ENCODE measurements at regions not wholly inside any gene's neighbourhood (a gene's known extent, or its start where the extent isn't known, plus 50 kb on each side); places are given as distances from the start of the nearest gene placed in this dataset.

GRCh38 chr11:104782377-104782754, 115.9 kb downstream of the CASP12 start:
- intact Hi-C loops (cut with DNase I), result no loop called here
- 88% methylated on average over 1 of the region's 1 CpG; no CpG with 5 or more reads in 1 of the 2 donors for WGBS, 2 donors
- H3K4me3 ChIP-seq, result no peak overlapping the region

DNA sequence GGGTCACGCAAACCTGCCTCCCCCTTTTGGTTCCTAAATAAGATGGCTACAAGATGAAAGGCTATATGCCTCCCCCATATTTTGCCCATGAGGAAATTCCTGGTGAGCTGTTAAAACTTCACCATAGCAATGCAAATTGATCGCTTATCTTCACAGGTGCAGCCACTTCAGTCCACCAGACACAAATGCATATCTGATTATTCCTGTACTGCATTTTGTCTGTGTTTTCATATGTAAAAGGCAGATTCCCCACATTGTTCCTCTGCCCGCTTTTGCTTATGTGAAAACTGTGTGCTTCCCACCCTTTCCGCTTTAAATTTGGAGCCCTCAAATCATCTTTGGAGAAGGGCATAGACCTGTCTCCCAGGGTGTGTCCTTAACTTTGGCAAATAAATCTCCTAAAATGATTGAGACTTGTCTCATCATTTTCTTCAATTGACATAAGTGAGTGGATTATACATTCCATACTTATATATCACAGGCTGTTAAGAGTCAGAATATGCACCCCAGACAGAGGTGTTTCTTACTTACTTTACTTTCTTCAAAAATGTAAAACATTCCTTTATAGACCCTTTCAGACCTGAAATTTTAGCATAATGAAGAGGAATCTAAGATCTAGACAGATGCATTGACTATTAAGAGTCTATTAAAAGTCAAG, 116.4 kb downstream of the CASP12 start:
- TF ChIP-seq CTCF (IDR thresholded peaks at IDR 0.05), result no peak
- no peak for TF ChIP-seq POLR2A (IDR thresholded peaks at IDR 0.05)
- no peaks in the 10 kb centered on the region for H3K27me3 ChIP-seq
- H3K9me3 ChIP-seq, result no peaks in the 10 kb centered on the region
- H3K27ac ChIP-seq, result no peak overlapping the region
- H3K4me1 ChIP-seq, result no peaks in the 10 kb centered on the region
- H3K4me3 ChIP-seq, result no peak overlapping the region
- no peaks in the 10 kb centered on the region for H3K36me3 ChIP-seq
- intact Hi-C loops (cut with DNase I), result no loop called here
- 79 to 88% methylated on average over 3 to 4 of the region's 4 CpGs for WGBS, 2 donors
- no peak for DNase-seq

More at GRCh38 chr11:104782377-104782754, 115.9 kb downstream of the CASP12 start:
- Histone ChIP-seq H3K4me1 (no peaks in the 10 kb centered on the region), H3K27ac (no peak overlapping the region), H3K36me3 (no peaks in the 10 kb centered on the region), H3K27me3 (no peaks in the 10 kb centered on the region), H3K9me3 (no peaks in the 10 kb centered on the region)
- no peak for TF ChIP-seq POLR2A (IDR thresholded peaks at IDR 0.05)
- TF ChIP-seq CTCF (IDR thresholded peaks at IDR 0.05), result no peak
- no peak for DNase-seq

GRCh38 chr11:104781037-104781436, 117.2 kb downstream of the CASP12 start:
- Histone ChIP-seq H3K4me1 (no peaks in the 10 kb centered on the region), H3K36me3 (no peaks in the 10 kb centered on the region), H3K9me3 (no peaks in the 10 kb centered on the region), H3K4me3 (no peak overlapping the region), H3K27ac (no peak overlapping the region), H3K27me3 (no peaks in the 10 kb centered on the region)
- TF ChIP-seq POLR2A (IDR thresholded peaks at IDR 0.05) (no peak), CTCF (IDR thresholded peaks at IDR 0.05) (no peak)
- intact Hi-C loops (cut with DNase I), result no loop called here
- no peak for DNase-seq
- WGBS, 2 donors, result 72 to 89% methylated on average over 1 of the region's 1 CpG

DNA sequence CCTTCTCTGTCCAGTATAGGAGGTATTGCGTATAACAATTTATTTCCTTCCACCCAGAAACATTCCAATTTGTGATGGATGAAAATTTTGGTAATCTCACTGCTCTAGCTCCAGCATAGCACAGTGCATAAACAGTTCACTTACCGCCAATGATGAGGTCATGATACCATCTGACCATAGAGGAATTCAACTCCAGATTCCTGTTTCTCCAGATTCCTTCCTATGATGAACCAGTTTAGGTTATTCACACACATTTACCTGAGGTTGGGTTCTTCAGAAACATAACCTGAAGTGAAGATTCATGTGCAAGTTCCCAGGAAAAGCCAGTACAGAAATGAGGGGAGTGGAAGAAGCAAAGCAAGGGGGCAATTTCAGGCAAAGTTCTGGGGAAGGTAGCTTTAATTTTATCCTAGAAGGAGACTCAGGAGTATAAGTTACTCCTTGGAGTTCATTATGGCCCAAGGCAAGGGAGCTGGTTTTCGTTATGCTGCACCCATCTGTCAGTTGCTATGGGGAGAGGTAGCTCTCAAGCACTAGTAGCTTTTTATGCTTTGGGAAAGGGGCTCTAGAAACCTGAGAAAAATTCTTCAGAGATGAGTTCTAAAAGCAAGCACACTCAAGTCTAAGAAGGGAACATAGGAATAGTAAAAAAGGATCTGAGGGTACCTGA, 121.6 kb downstream of the CASP12 start:
- H3K4me1 ChIP-seq, result peaks cover 0 to 18% (median 0%) of the 10 kb centered on the region in 3 donors
- 70 to 83% methylated on average over 3 of the region's 3 CpGs for WGBS, 2 donors
- no peaks in the 10 kb centered on the region for H3K27me3 ChIP-seq
- no peaks in the 10 kb centered on the region for H3K36me3 ChIP-seq
- H3K27ac ChIP-seq, result peak overlapping the region in 2 of 4 donors; percentile 8 to 65
- no peak for TF ChIP-seq CTCF (IDR thresholded peaks at IDR 0.05)
- no peak for TF ChIP-seq POLR2A (IDR thresholded peaks at IDR 0.05)
- H3K9me3 ChIP-seq, result no peaks in the 10 kb centered on the region
- no peak overlapping the region for H3K4me3 ChIP-seq
- intact Hi-C loops (cut with DNase I), result no loop called here
- no peak for DNase-seq

GRCh38 chr11:104774578-104774977, 123.7 kb downstream of the CASP12 start:
- intact Hi-C loops (cut with DNase I), result no loop called here
- Histone ChIP-seq H3K9me3 (no peaks in the 10 kb centered on the region), H3K4me3 (no peak overlapping the region), H3K36me3 (no peaks in the 10 kb centered on the region), H3K27me3 (no peaks in the 10 kb centered on the region), H3K27ac (no peak overlapping the region), H3K4me1 (peaks cover 0 to 25% (median 0%) of the 10 kb centered on the region in 3 donors)
- 46 to 63% methylated on average over 1 of the region's 2 CpGs for WGBS, 2 donors
- no peak for DNase-seq
- TF ChIP-seq POLR2A (IDR thresholded peaks at IDR 0.05) (no peak), CTCF (IDR thresholded peaks at IDR 0.05) (no peak)
